Mesothelial cell of epicardium (in vitro differentiated cells): ENCODE measurements at regions not wholly inside any gene's neighbourhood (a gene's known extent, or its start where the extent isn't known, plus 50 kb on each side); places are given as distances from the start of the nearest gene placed in this dataset.
"Not testable (repeated sequence)": the region's sequence is repeated elsewhere in the genome, so short reads cannot be mapped to it uniquely, and the experiment has no call there.

Source experiments
- DNase-seq, 2 experiments: peaks; one replicate each; pipeline ENCODE4 v3.0.0; 2021; ENCODE audit warnings: low spot score in 2 of 2; ENCODE audit not compliant: unreplicated experiment in 2 of 2
- H3K27ac Mint-ChIP-seq: 2 replicates; pipeline ENCODE4 v1.8.0; 2021; ENCODE audit warnings: mixed read lengths
- H3K27me3 Mint-ChIP-seq: 2 replicates; pipeline ENCODE4 v1.8.0; 2021; ENCODE audit warnings: low read depth, mixed read lengths
- H3K36me3 Mint-ChIP-seq: 2 replicates; pipeline ENCODE4 v1.8.0; 2021; ENCODE audit warnings: mixed read lengths
- H3K4me1 Mint-ChIP-seq: 2 replicates; pipeline ENCODE4 v1.8.0; 2021; ENCODE audit warnings: mixed read lengths
- H3K4me3 Mint-ChIP-seq: 2 replicates; pipeline ENCODE4 v1.8.0; 2021; ENCODE audit warnings: mild to moderate bottlenecking, moderate library complexity, mixed read lengths
- H3K9me3 Mint-ChIP-seq: 2 replicates; pipeline ENCODE4 v1.8.0; 2021; ENCODE audit warnings: mixed read lengths
- CTCF ChIP-seq: fragments of 200-600 bp; sonication (generic); IDR thresholded peaks from one replicate; pipeline ENCODE4 v1.5.0; 2021; ENCODE audit warnings: antibody characterized with exemption; ENCODE audit not compliant: unreplicated experiment

GRCh38 chr3:29176501-29176900, 104.4 kb upstream of the RBMS3 start:
- no peak overlapping the region for H3K4me3 Mint-ChIP-seq
- no peaks in the 10 kb centered on the region for H3K27me3 Mint-ChIP-seq
- H3K36me3 Mint-ChIP-seq = peaks cover 4% of the 10 kb centered on the region
- H3K9me3 Mint-ChIP-seq = peaks cover 15% of the 10 kb centered on the region
- peaks cover 18% of the 10 kb centered on the region for H3K4me1 Mint-ChIP-seq
- H3K27ac Mint-ChIP-seq = no peak overlapping the region
- TF ChIP-seq CTCF = no peak
- no peak for DNase-seq

GRCh38 chr3:29178809-29179793, 101.8 kb upstream of the RBMS3 start:
- no peak overlapping the region for H3K4me3 Mint-ChIP-seq
- no peak for TF ChIP-seq CTCF
- DNase-seq = no peak
- H3K27ac Mint-ChIP-seq = no peak overlapping the region
- no peaks in the 10 kb centered on the region for H3K27me3 Mint-ChIP-seq
- H3K4me1 Mint-ChIP-seq = peaks cover 10% of the 10 kb centered on the region
- peaks cover 12% of the 10 kb centered on the region for H3K9me3 Mint-ChIP-seq
- peaks cover 4% of the 10 kb centered on the region for H3K36me3 Mint-ChIP-seq

- Mint-ChIP-seq H3K36me3 (peaks cover 4% of the 10 kb centered on the region), H3K4me1 (peaks cover 14% of the 10 kb centered on the region), H3K27ac (no peak overlapping the region), H3K4me3 (no peak overlapping the region), H3K9me3 (peaks cover 8% of the 10 kb centered on the region), H3K27me3 (no peaks in the 10 kb centered on the region)
- no peak for DNase-seq
- no peak for TF ChIP-seq CTCF
These were observed 99.6 kb upstream of the RBMS3 start for GRCh38 chr3:29181149-29181780.

- DNase-seq = no peak
- Mint-ChIP-seq H3K27me3 (no peaks in the 10 kb centered on the region), H3K9me3 (peaks cover 12% of the 10 kb centered on the region), H3K4me3 (no peak overlapping the region), H3K27ac (no peak overlapping the region), H3K36me3 (peaks cover 5% of the 10 kb centered on the region), H3K4me1 (peaks cover 20% of the 10 kb centered on the region)
- TF ChIP-seq CTCF = no peak
These were observed 99.0 kb upstream of the RBMS3 start for GRCh38 chr3:29181872-29182271.

- H3K36me3 Mint-ChIP-seq, H3K4me3 Mint-ChIP-seq, DNase-seq, H3K27me3 Mint-ChIP-seq, H3K27ac Mint-ChIP-seq: not testable (repeated sequence)
- peaks cover 26% of the 10 kb centered on the region for H3K4me1 Mint-ChIP-seq
- peaks cover 14% of the 10 kb centered on the region for H3K9me3 Mint-ChIP-seq
These were observed 98.0 kb upstream of the RBMS3 start for GRCh38 chr3:29182828-29183227.
